ENCODE measurements at regions not wholly inside any gene's neighbourhood (a gene's known extent, or its start where the extent isn't known, plus 50 kb on each side); places are given as distances from the start of the nearest gene placed in this dataset.

GRCh38 chr6:73901311-73901710, 205.3 kb downstream of the CD109 start:
- in situ Hi-C loops (cut with MboI; ENCODE audit: low pct_ligation_motif_present in 1 of 4, low pct_unique_long_range_greater_than_20kb in 1 of 4, low sequenced_read_pairs in 3 of 4), result no loop called here
- no peak for TF ChIP-seq CTCF (IDR thresholded peaks at IDR 0.05)
- TF ChIP-seq EP300 (IDR thresholded peaks at IDR 0.05; ENCODE audit: low read depth), result no peak
- TF ChIP-seq POLR2A (IDR thresholded peaks at IDR 0.05), result no peak
- TF ChIP-seq POLR2AphosphoS5 (IDR thresholded peaks at IDR 0.05), result no peak

GRCh38 chr6:73898599-73898998, 202.6 kb downstream of the CD109 start:
- TF ChIP-seq CTCF (IDR thresholded peaks at IDR 0.05) (no peak), EP300 (IDR thresholded peaks at IDR 0.05; ENCODE audit: low read depth) (no peak), POLR2A (IDR thresholded peaks at IDR 0.05) (no peak), POLR2AphosphoS5 (IDR thresholded peaks at IDR 0.05) (no peak)
- no peak for DNase-seq
- H3K36me3 ChIP-seq, result no peaks in the 10 kb centered on the region
- peaks cover 0 to 11% of the 10 kb centered on the region in 2 donors for H3K9me3 ChIP-seq
- intact Hi-C loops (cut with DNase I; ENCODE audit: low total_unique reads) (no loop called here), in situ Hi-C loops (cut with MboI; ENCODE audit: low pct_ligation_motif_present in 1 of 4, low pct_unique_long_range_greater_than_20kb in 1 of 4, low sequenced_read_pairs in 3 of 4) (no loop called here)
- no peaks in the 10 kb centered on the region for H3K4me1 ChIP-seq
- WGBS, 2 donors (ENCODE audit: low coverage in 1 of 2), result 44 to 52% methylated on average over 3 of the region's 3 CpGs
- no peaks in the 10 kb centered on the region for H3K27me3 ChIP-seq
- no peak overlapping the region for H3K4me3 ChIP-seq
- no peak overlapping the region for H3K27ac ChIP-seq

More at GRCh38 chr6:73901311-73901710, 205.3 kb downstream of the CD109 start:
- DNase-seq, result no peak
- H3K27me3 ChIP-seq, result no peaks in the 10 kb centered on the region
- no peak overlapping the region for H3K4me3 ChIP-seq
- H3K9me3 ChIP-seq, result peaks cover 0 to 11% of the 10 kb centered on the region in 2 donors
- intact Hi-C loops (cut with DNase I; ENCODE audit: low total_unique reads), result no loop called here
- H3K4me1 ChIP-seq, result no peaks in the 10 kb centered on the region
- H3K36me3 ChIP-seq, result no peaks in the 10 kb centered on the region
- no peak overlapping the region for H3K27ac ChIP-seq

GRCh38 chr6:73893696-73894095, 197.7 kb downstream of the CD109 start:
- Histone ChIP-seq H3K27ac (no peak overlapping the region), H3K36me3 (no peaks in the 10 kb centered on the region), H3K4me3 (no peak overlapping the region), H3K9me3 (no peaks in the 10 kb centered on the region), H3K4me1 (no peaks in the 10 kb centered on the region), H3K27me3 (no peaks in the 10 kb centered on the region)
- TF ChIP-seq CTCF (IDR thresholded peaks at IDR 0.05) (no peak), EP300 (IDR thresholded peaks at IDR 0.05; ENCODE audit: low read depth) (no peak), POLR2AphosphoS5 (IDR thresholded peaks at IDR 0.05) (no peak), POLR2A (IDR thresholded peaks at IDR 0.05) (no peak)
- intact Hi-C loops (cut with DNase I; ENCODE audit: low total_unique reads), result no loop called here
- DNase-seq, result no peak
- in situ Hi-C loops (cut with MboI; ENCODE audit: low pct_ligation_motif_present in 1 of 4, low pct_unique_long_range_greater_than_20kb in 1 of 4, low sequenced_read_pairs in 3 of 4), result no loop called here
- 50% methylated on average over 1 to 4 of the region's 4 CpGs for WGBS, 2 donors (ENCODE audit: low coverage in 1 of 2)

GRCh38 chr6:73888050-73888449, 192.0 kb downstream of the CD109 start:
- Histone ChIP-seq H3K27me3 (no peaks in the 10 kb centered on the region), H3K36me3 (no peaks in the 10 kb centered on the region), H3K27ac (no peak overlapping the region), H3K9me3 (no peaks in the 10 kb centered on the region), H3K4me3 (no peak overlapping the region), H3K4me1 (no peaks in the 10 kb centered on the region)
- no peak for TF ChIP-seq EP300 (IDR thresholded peaks at IDR 0.05; ENCODE audit: low read depth)
- no peak for TF ChIP-seq POLR2AphosphoS5 (IDR thresholded peaks at IDR 0.05)
- TF ChIP-seq POLR2A (IDR thresholded peaks at IDR 0.05), result no peak
- no peak for TF ChIP-seq CTCF (IDR thresholded peaks at IDR 0.05)
- intact Hi-C loops (cut with DNase I; ENCODE audit: low total_unique reads), result no loop called here
- no peak for DNase-seq
- in situ Hi-C loops (cut with MboI; ENCODE audit: low pct_ligation_motif_present in 1 of 4, low pct_unique_long_range_greater_than_20kb in 1 of 4, low sequenced_read_pairs in 3 of 4), result no loop called here
- WGBS, 2 donors (ENCODE audit: low coverage in 1 of 2), result 62% methylated on average over 4 of the region's 4 CpGs; no CpG with 5 or more reads in 1 of the 2 donors

Measured in transverse colon (tissue), 4 donors.